ENCODE measurements at regions not wholly inside any gene's neighbourhood (a gene's known extent, or its start where the extent isn't known, plus 50 kb on each side); places are given as distances from the start of the nearest gene placed in this dataset.
"Not testable (repeated sequence)": the region's sequence is repeated elsewhere in the genome, so short reads cannot be mapped to it uniquely, and the experiment has no call there.

- H3K9me3 ChIP-seq (ENCODE audit: control insufficient read depth, insufficient read depth, low read length), result peaks cover 3% of the 10 kb centered on the region; the same call in 1 of the 2 replicates
- H3K27ac ChIP-seq (ENCODE audit: low read depth, low read length), result no peak overlapping the region
- TF ChIP-seq, protein P1, sequence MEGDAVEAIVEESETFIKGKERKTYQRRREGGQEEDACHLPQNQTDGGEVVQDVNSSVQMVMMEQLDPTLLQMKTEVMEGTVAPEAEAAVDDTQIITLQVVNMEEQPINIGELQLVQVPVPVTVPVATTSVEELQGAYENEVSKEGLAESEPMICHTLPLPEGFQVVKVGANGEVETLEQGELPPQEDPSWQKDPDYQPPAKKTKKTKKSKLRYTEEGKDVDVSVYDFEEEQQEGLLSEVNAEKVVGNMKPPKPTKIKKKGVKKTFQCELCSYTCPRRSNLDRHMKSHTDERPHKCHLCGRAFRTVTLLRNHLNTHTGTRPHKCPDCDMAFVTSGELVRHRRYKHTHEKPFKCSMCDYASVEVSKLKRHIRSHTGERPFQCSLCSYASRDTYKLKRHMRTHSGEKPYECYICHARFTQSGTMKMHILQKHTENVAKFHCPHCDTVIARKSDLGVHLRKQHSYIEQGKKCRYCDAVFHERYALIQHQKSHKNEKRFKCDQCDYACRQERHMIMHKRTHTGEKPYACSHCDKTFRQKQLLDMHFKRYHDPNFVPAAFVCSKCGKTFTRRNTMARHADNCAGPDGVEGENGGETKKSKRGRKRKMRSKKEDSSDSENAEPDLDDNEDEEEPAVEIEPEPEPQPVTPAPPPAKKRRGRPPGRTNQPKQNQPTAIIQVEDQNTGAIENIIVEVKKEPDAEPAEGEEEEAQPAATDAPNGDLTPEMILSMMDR (IDR thresholded peaks at IDR 0.05; ENCODE audit: low read depth, low read length), result no peak
- CTCF ChIA-PET, result no interaction called here
- POLR2A ChIA-PET, result no interaction called here
- no peaks in the 10 kb centered on the region for H3K27me3 ChIP-seq (ENCODE audit: control insufficient read depth, insufficient read depth, low read length)
- no peak overlapping the region for H3K4me3 ChIP-seq (ENCODE audit: low read depth, low read length)
- no peak for DNase-seq (ENCODE audit: low read depth, low spot score)
Observed at GRCh38 chr2:18966131-18966530, 376.8 kb upstream of the NT5C1B start.

GRCh38 chr2:18963739-18964256 lies 374.4 kb upstream of the NT5C1B start:
- H3K4me3 ChIP-seq (ENCODE audit: low read depth, low read length); POLR2A ChIA-PET; H3K27me3 ChIP-seq (ENCODE audit: control insufficient read depth, insufficient read depth, low read length); H3K9me3 ChIP-seq (ENCODE audit: control insufficient read depth, insufficient read depth, low read length); DNase-seq (ENCODE audit: low read depth, low spot score); H3K27ac ChIP-seq (ENCODE audit: low read depth, low read length); CTCF ChIA-PET: not testable (repeated sequence)

GRCh38 chr2:18961991-18962421 lies 372.6 kb upstream of the NT5C1B start:
- no peak for DNase-seq (ENCODE audit: low read depth, low spot score)
- no peak overlapping the region for H3K27ac ChIP-seq (ENCODE audit: low read depth, low read length)
- no peaks in the 10 kb centered on the region for H3K27me3 ChIP-seq (ENCODE audit: control insufficient read depth, insufficient read depth, low read length)
- TF ChIP-seq, protein P1 (IDR thresholded peaks at IDR 0.05; ENCODE audit: low read depth, low read length), result no peak
- peaks cover 3% of the 10 kb centered on the region; the same call in 1 of the 2 replicates for H3K9me3 ChIP-seq (ENCODE audit: control insufficient read depth, insufficient read depth, low read length)
- POLR2A ChIA-PET, result no interaction called here
- no peak overlapping the region for H3K4me3 ChIP-seq (ENCODE audit: low read depth, low read length)
- CTCF ChIA-PET, result no interaction called here

GRCh38 chr2:18959952-18960717 lies 370.8 kb upstream of the NT5C1B start:
- CTCF ChIA-PET, result no interaction called here
- Histone ChIP-seq H3K27me3 (ENCODE audit: control insufficient read depth, insufficient read depth, low read length) (no peaks in the 10 kb centered on the region), H3K4me3 (ENCODE audit: low read depth, low read length) (no peak overlapping the region), H3K9me3 (ENCODE audit: control insufficient read depth, insufficient read depth, low read length) (peaks cover 3% of the 10 kb centered on the region; the same call in 1 of the 2 replicates), H3K27ac (ENCODE audit: low read depth, low read length) (no peak overlapping the region)
- TF ChIP-seq, protein P1 (IDR thresholded peaks at IDR 0.05; ENCODE audit: low read depth, low read length), result no peak
- POLR2A ChIA-PET, result interaction anchor here (0.7 kb wide), 1 partner anchor 35 kb away, joined by 4 read pairs; no protein-coding TSS in a partner anchor
- DNase-seq (ENCODE audit: low read depth, low spot score), result no peak

DNA sequence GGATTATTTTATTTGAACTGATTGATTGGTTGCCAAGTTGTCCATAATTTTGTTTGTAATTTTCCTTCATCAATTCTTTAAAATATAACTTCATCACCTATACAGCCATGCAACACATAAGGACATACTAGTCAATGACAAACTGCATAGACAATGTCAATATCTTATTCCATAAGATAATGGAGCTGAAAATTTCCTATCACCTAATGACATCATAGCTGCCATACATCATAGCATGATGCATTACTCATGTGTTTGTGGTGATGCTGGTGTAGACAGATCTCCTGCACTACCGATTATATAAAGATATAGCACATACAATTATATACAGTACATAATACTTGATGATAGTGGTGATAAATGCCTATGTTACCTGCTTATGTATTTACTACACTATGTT lies 369.8 kb upstream of the NT5C1B start:
- no peak overlapping the region for H3K4me3 ChIP-seq (ENCODE audit: low read depth, low read length)
- no peak overlapping the region for H3K27ac ChIP-seq (ENCODE audit: low read depth, low read length)
- H3K9me3 ChIP-seq (ENCODE audit: control insufficient read depth, insufficient read depth, low read length), result peaks cover 3% of the 10 kb centered on the region; the same call in 1 of the 2 replicates
- H3K27me3 ChIP-seq (ENCODE audit: control insufficient read depth, insufficient read depth, low read length), result no peaks in the 10 kb centered on the region
- CTCF ChIA-PET, result no interaction called here
- POLR2A ChIA-PET, result no interaction called here
- TF ChIP-seq, protein P1 (IDR thresholded peaks at IDR 0.05; ENCODE audit: low read depth, low read length), result no peak
- DNase-seq (ENCODE audit: low read depth, low spot score), result no peak
